T-cell (primary cell): ENCODE measurements at regions not wholly inside any gene's neighbourhood (a gene's known extent, or its start where the extent isn't known, plus 50 kb on each side); places are given as distances from the start of the nearest gene placed in this dataset.

Experiments used
- ATAC-seq, 4 experiments: fragments of 200-7000 bp in 3 of 4; fragments of 150-1000 bp in 1 of 4; cut with Tn5 transposase; replicated peaks in 1 of 4; 1 replicate in 3 of 4; 2 replicates in 1 of 4; pipeline ENCODE4 v1.10.0; 2021; ENCODE audit warnings: moderate library complexity in 3 of 4, mild to moderate bottlenecking in 2 of 4, moderate number of reproducible peaks in 1 of 4
- CTCF ChIA-PET, 2 donors: fragments of 300-600 bp; sonication (Branson Sonifier 250); formaldehyde crosslinking; loops; one replicate each; lab custom pipeline; 2022; ENCODE audit warnings: antibody characterized with exemption in 2 of 2; lab: Charles Lee
- POLR2A ChIA-PET, 2 donors: fragments of 300-600 bp; sonication (Branson Sonifier 250); formaldehyde crosslinking; loops; one replicate each; lab custom pipeline; 2022; ENCODE audit warnings: antibody characterized with exemption in 2 of 2; lab: Charles Lee
- DNase-seq, 35 experiments: peaks; one replicate each; pipeline versions ENCODE4 v3.0.0 to v3.0.0-alpha.2; 2013 to 2023
- H3K27ac ChIP-seq: one replicate; pipeline ENCODE4 v1.5.1; 2013; ENCODE audit warnings: low read length
- H3K27me3 ChIP-seq, 2 experiments: replicated peaks in 1 of 2; 1 replicate in 1 of 2; 2 replicates in 1 of 2; pipeline versions ENCODE4 v1.6.1 to v1.7.0; 2013; ENCODE audit warnings: low read length in 1 of 2, mixed read lengths in 1 of 2; ENCODE audit not compliant: control insufficient read depth in 2 of 2, insufficient read depth in 2 of 2; ENCODE audit errors: extremely low read depth in 1 of 2
- H3K36me3 ChIP-seq, 2 donors: 1 replicate in 1 of 2; 2 replicates in 1 of 2; pipeline versions ENCODE4 v1.6.1 to v1.7.0; 2013; ENCODE audit warnings: low read length in 1 of 2; ENCODE audit not compliant: control insufficient read depth in 2 of 2, insufficient read depth in 1 of 2; ENCODE audit errors: extremely low read depth in 1 of 2
- H3K4me1 ChIP-seq, 2 experiments: 1 replicate in 1 of 2; 2 replicates in 1 of 2; pipeline versions ENCODE4 v1.6.1 to v1.7.0; 2013; ENCODE audit warnings: low read length in 2 of 2, mixed read lengths in 1 of 2; ENCODE audit not compliant: insufficient read depth in 2 of 2, control insufficient read depth in 1 of 2; ENCODE audit errors: extremely low read depth in 1 of 2
- H3K4me3 ChIP-seq, 2 donors: 1 replicate in 1 of 2; 2 replicates in 1 of 2; pipeline versions ENCODE4 v1.5.1 to v1.7.0; 2013; ENCODE audit warnings: mild to moderate bottlenecking in 2 of 2, low read length in 1 of 2, moderate library complexity in 1 of 2; ENCODE audit not compliant: control insufficient read depth in 1 of 2; ENCODE audit errors: extremely low read depth in 1 of 2
- H3K9me3 ChIP-seq: 2 replicates; pipeline ENCODE4 v1.7.0; 2013
- H3K27ac Mint-ChIP-seq, 2 donors: one replicate each; pipeline ENCODE4 v1.8.0; 2020 to 2021; ENCODE audit warnings: mild to moderate bottlenecking in 2 of 2, mixed read lengths in 2 of 2
- H3K27me3 Mint-ChIP-seq, 2 donors: one replicate each; pipeline ENCODE4 v1.8.0; 2021 to 2022; ENCODE audit warnings: mixed read lengths in 2 of 2
- H3K36me3 Mint-ChIP-seq: one replicate; pipeline ENCODE4 v1.8.0; 2021; ENCODE audit warnings: mixed read lengths
- H3K4me1 Mint-ChIP-seq, 3 donors: one replicate each; pipeline ENCODE4 v1.8.0; 2020 to 2022; ENCODE audit warnings: mixed read lengths in 3 of 3, mild to moderate bottlenecking in 1 of 3
- H3K4me3 Mint-ChIP-seq, 3 donors: one replicate each; pipeline ENCODE4 v1.8.0; 2020 to 2022; ENCODE audit warnings: mild to moderate bottlenecking in 3 of 3, mixed read lengths in 3 of 3, moderate library complexity in 3 of 3
- H3K9me3 Mint-ChIP-seq, 3 donors: one replicate each; pipeline ENCODE4 v1.8.0; 2020 to 2022; ENCODE audit warnings: mixed read lengths in 3 of 3
- WGBS: methylation state at CpG from one replicate; pipeline ENCODE4 v1.1.5; 2013; ENCODE audit warnings: missing lambda C conversion rate; ENCODE audit not compliant: insufficient coverage; 5-methylcytosine and 5-hydroxymethylcytosine counted together

DNA sequence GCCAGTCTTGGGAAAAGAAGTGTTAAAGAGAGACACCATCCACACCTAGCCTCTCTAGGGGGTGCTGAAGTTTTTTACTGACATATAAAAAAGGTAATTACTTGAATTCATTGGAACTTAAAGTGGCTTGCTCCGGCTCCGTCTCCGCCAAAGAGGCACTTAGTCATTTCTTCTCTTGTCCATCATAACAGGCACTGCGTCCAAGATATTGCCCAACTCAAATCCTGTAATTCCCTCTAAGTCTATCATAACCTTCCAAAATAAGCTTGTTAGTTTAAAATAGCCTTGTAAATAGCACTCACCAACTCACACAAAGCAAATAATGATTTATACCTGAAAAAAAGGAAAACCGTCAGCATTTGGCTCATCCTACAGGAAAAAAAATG, 160.5 kb downstream of the ZBTB18 start:
- no CpG with 5 or more reads among the region's 5 CpGs for WGBS
- no peaks in the 10 kb centered on the region for H3K4me1 ChIP-seq
- ChIA-PET CTCF (no interaction called here), POLR2A (interaction anchor here in 1 of 2 donors (0.5 to 0.7 kb wide), 2 partner anchors 18 to 24 kb away, joined by 3 read pairs; no protein-coding TSS in a partner anchor)
- Mint-ChIP-seq H3K4me1 (peaks cover 0 to 1% (median 0%) of the 10 kb centered on the region in 3 donors), H3K27me3 (peaks cover 0 to 2% of the 10 kb centered on the region in 2 donors), H3K27ac (no peak overlapping the region), H3K4me3 (no peak overlapping the region), H3K9me3 (no peaks in the 10 kb centered on the region), H3K36me3 (no peaks in the 10 kb centered on the region)
- peaks cover 0 to 11% of the 10 kb centered on the region in 2 experiments for H3K27me3 ChIP-seq
- ATAC-seq, result no peak
- no peaks in the 10 kb centered on the region for H3K9me3 ChIP-seq
- no peak overlapping the region for H3K4me3 ChIP-seq
- H3K27ac ChIP-seq, result no peak overlapping the region
- DNase-seq, result no peak
- no peaks in the 10 kb centered on the region for H3K36me3 ChIP-seq

DNA sequence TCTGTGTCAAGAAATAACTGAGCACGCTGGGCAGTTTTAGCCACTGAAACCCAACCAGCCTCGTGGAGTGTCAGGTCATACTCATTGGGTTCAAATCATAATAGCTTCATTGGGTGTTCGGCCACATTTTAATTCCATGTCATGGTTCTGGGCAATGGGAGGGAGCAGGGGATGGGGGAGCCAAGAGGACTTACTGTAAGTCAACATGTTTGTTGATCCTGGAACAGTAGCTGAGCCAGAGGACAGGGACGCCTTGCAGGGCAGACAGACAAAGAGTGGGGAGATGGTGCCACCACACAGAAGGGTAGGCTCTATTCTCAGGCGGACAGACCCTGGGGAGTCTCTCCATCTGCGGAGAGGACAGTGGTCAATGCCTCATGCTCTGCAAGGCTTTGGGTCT, 161.1 kb downstream of the ZBTB18 start:
- H3K4me3 Mint-ChIP-seq, result no peak overlapping the region
- Histone ChIP-seq H3K4me3 (no peak overlapping the region), H3K9me3 (no peaks in the 10 kb centered on the region), H3K36me3 (no peaks in the 10 kb centered on the region), H3K4me1 (no peaks in the 10 kb centered on the region), H3K27me3 (peaks cover 0 to 11% of the 10 kb centered on the region in 2 experiments), H3K27ac (no peak overlapping the region)
- H3K27ac Mint-ChIP-seq, result no peak overlapping the region
- H3K9me3 Mint-ChIP-seq, result no peaks in the 10 kb centered on the region
- peaks cover 0 to 7% of the 10 kb centered on the region in 2 donors for H3K27me3 Mint-ChIP-seq
- H3K36me3 Mint-ChIP-seq, result no peaks in the 10 kb centered on the region
- no peak for DNase-seq
- POLR2A ChIA-PET, result interaction anchor here in 1 of 2 donors (0.6 kb wide), 1 partner anchor 25 kb away, joined by 3 read pairs; no protein-coding TSS in a partner anchor
- no peak for ATAC-seq
- 81% methylated on average over 4 of the region's 6 CpGs for WGBS
- peaks cover 0 to 1% (median 0%) of the 10 kb centered on the region in 3 donors for H3K4me1 Mint-ChIP-seq
- CTCF ChIA-PET, result no interaction called here

DNA sequence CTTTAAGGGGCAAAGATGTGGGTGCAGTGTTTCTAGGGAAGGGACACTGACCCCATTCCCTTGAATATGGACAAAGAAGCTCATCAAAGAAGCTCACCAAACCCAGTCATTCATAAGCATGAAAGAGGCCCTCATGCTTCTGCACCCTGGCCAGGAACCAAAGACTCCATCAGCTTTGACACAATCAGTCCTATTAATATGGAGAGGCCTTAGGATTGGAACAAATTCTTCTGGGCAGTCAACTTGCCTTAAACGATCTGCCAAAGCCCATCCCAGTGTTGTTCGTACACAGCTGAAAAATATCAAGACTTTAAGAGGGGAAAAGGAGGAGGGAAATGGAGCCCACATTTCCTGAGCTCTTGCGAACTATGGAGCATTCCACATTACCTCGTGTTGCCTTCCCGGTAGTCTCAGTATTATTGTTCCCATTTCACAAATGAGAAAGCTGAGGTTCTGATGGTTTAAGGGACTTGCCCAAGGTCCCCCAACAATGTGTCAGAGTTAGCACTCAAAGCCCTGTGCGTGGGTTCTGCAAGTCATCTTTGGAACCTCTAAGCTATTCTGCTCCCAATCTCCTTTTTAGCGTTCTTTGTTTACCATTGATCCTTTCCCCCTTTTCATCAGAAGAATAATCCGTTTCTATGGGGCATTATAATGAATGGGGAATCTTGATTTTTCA, 161.9 kb downstream of the ZBTB18 start:
- Histone ChIP-seq H3K9me3 (no peaks in the 10 kb centered on the region), H3K4me3 (no peak overlapping the region), H3K4me1 (no peaks in the 10 kb centered on the region), H3K27ac (no peak overlapping the region), H3K27me3 (peaks cover 0 to 11% of the 10 kb centered on the region in 2 experiments), H3K36me3 (no peaks in the 10 kb centered on the region)
- ATAC-seq (no peak), DNase-seq (no peak)
- Mint-ChIP-seq H3K27me3 (peaks cover 0 to 11% of the 10 kb centered on the region in 2 donors), H3K36me3 (no peaks in the 10 kb centered on the region), H3K4me3 (no peak overlapping the region), H3K4me1 (peaks cover 0 to 1% (median 0%) of the 10 kb centered on the region in 3 donors), H3K9me3 (no peaks in the 10 kb centered on the region), H3K27ac (no peak overlapping the region)
- CTCF ChIA-PET, result no interaction called here
- POLR2A ChIA-PET, result interaction anchor here in 1 of 2 donors (0.6 kb wide), 1 partner anchor 24 kb away, joined by 3 read pairs; no protein-coding TSS in a partner anchor
- 65% methylated on average over 5 of the region's 8 CpGs for WGBS

DNA sequence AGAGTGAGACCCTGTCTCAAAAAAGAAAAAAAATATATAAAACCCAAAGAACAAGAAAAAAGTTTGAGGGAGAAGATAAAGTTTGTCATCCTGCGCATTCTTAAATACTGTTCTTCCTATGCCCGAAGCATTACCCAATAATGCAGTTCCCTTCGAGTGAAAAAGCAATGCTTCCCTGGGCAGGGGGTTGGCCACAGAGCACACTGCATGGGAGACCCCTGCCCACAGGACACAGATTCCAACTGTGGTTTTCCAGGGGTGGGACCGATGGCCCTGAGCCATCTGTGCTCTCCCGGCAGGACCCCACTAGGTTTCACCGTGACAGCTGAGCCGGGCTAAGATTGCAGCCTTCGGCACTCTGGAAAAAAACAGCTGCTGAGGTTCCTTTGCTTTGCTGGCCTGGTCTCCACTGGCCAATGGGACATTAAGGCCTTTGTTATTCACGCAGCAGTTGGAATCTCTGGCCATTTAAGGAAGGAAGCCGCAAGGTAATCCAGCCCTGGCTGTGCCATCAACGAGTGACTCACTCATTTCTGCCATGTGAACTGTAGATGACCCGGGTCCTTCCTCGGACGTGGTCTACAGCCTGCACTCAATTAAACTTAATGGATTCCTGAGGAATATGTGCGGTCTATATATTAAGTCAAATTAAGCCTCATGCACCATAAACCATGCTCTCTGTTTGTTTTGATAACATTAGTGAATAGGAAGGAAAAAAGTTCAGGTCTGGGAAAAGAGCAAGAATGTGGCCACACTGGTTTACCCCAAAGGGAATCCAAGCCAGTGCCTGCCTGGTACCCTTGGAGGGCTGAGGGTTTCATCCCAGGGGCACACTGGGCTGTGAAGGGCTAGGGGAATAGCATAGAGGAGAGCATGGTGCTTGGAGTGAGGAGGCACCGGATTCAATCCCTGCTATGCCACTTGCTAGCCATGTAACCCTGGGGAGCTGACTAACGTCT, 163.2 kb downstream of the ZBTB18 start:
- no peak overlapping the region for H3K4me3 Mint-ChIP-seq
- no peak for DNase-seq
- WGBS, result 91% methylated on average over 12 of the region's 17 CpGs
- no peaks in the 10 kb centered on the region for H3K36me3 ChIP-seq
- no peaks in the 10 kb centered on the region for H3K9me3 Mint-ChIP-seq
- H3K4me1 Mint-ChIP-seq, result peaks cover 0 to 1% (median 0%) of the 10 kb centered on the region in 3 donors
- H3K9me3 ChIP-seq, result no peaks in the 10 kb centered on the region
- H3K4me3 ChIP-seq, result no peak overlapping the region
- H3K27ac ChIP-seq, result no peak overlapping the region
- H3K4me1 ChIP-seq, result no peaks in the 10 kb centered on the region
- H3K27me3 ChIP-seq, result peaks cover 0 to 20% of the 10 kb centered on the region in 2 experiments
- H3K27me3 Mint-ChIP-seq, result peaks cover 0 to 12% of the 10 kb centered on the region in 2 donors
- no peak overlapping the region for H3K27ac Mint-ChIP-seq
- ChIA-PET CTCF (no interaction called here), POLR2A (no interaction called here)
- ATAC-seq, result no peak
- no peaks in the 10 kb centered on the region for H3K36me3 Mint-ChIP-seq

DNA sequence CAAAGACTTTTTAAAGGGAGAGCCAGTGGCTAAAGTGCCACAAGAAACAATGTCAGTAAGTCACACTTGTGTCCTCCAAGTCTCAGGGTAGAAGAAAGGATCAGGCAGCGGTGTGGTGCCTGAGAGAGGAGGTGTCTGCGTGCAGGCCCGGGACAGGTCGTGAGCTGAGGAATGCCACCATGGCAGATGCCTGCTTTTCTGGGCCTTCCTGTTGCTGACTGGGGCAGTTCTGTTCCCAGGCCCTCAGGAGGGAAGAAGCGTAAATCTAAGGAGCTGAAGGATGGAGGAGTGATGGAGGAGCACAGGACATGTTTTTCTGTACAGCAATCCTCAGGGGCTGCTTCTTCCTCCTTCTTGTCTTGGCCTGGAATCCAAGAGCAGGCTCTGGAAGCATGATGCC, 165.8 kb downstream of the ZBTB18 start:
- Mint-ChIP-seq H3K36me3 (no peaks in the 10 kb centered on the region), H3K4me3 (no peak overlapping the region), H3K27ac (no peak overlapping the region), H3K9me3 (no peaks in the 10 kb centered on the region), H3K27me3 (peaks cover 0 to 12% of the 10 kb centered on the region in 2 donors), H3K4me1 (no peaks in the 10 kb centered on the region)
- CTCF ChIA-PET, result no interaction called here
- DNase-seq (no peak), ATAC-seq (no peak)
- no peak overlapping the region for H3K4me3 ChIP-seq
- H3K27ac ChIP-seq, result no peak overlapping the region
- H3K9me3 ChIP-seq, result no peaks in the 10 kb centered on the region
- no peaks in the 10 kb centered on the region for H3K4me1 ChIP-seq
- 92% methylated on average over 5 of the region's 5 CpGs for WGBS
- H3K36me3 ChIP-seq, result no peaks in the 10 kb centered on the region
- H3K27me3 ChIP-seq, result peaks cover 0 to 26% of the 10 kb centered on the region in 2 experiments
- POLR2A ChIA-PET, result no interaction called here

DNA sequence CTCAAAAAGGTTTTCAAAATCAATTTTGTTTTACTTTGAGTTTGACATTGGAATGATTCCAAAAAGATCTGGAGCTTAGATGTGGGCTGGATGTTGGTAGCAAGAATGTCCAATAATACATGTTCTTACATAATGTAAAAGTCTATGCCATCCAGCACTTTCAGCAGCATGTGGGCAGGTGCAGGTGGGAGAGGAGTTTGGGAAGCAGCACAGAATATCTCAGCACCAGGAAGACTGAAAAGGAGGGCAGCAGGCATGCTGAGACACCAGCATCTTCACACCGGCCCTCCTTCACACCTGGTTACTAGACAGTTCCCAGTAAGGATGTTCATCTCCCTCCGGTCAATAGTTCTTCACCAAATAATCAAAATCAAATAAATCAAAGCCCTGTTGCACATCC, 166.6 kb downstream of the ZBTB18 start:
- H3K4me3 ChIP-seq, result no peak overlapping the region
- POLR2A ChIA-PET, result no interaction called here
- no peaks in the 10 kb centered on the region for H3K36me3 ChIP-seq
- 92% methylated on average over 2 of the region's 2 CpGs for WGBS
- DNase-seq (no peak), ATAC-seq (no peak)
- H3K4me1 Mint-ChIP-seq, result no peaks in the 10 kb centered on the region
- H3K4me1 ChIP-seq, result no peaks in the 10 kb centered on the region
- CTCF ChIA-PET, result no interaction called here
- H3K9me3 Mint-ChIP-seq, result no peaks in the 10 kb centered on the region
- no peaks in the 10 kb centered on the region for H3K36me3 Mint-ChIP-seq
- peaks cover 0 to 30% of the 10 kb centered on the region in 2 experiments for H3K27me3 ChIP-seq
- H3K27me3 Mint-ChIP-seq, result peaks cover 0 to 13% of the 10 kb centered on the region in 2 donors
- H3K27ac Mint-ChIP-seq, result no peak overlapping the region
- no peak overlapping the region for H3K4me3 Mint-ChIP-seq
- no peak overlapping the region for H3K27ac ChIP-seq
- no peaks in the 10 kb centered on the region for H3K9me3 ChIP-seq
